HepG2 (cell line): ENCODE measurements at regions not wholly inside any gene's neighbourhood (a gene's known extent, or its start where the extent isn't known, plus 50 kb on each side); places are given as distances from the start of the nearest gene placed in this dataset.

ENCODE experiments used
- CTCF ChIP-seq: sonication (generic); formaldehyde crosslinking; IDR thresholded peaks from 2 replicates; pipeline ENCODE4 v1.5.0; 2020; ENCODE audit warnings: mild to moderate bottlenecking, missing genetic modification reagents, moderate library complexity
- DMAP1 ChIP-seq: IDR thresholded peaks from 2 replicates; pipeline ENCODE4 v1.6.1; 2016
- E2F1 ChIP-seq: sonication (generic); formaldehyde crosslinking; IDR thresholded peaks from 2 replicates; pipeline ENCODE4 v1.5.0; 2020; ENCODE audit warnings: missing genetic modification reagents
- POLR2AphosphoS5 ChIP-seq: IDR thresholded peaks from 2 replicates; pipeline ENCODE4 v1.6.1; 2012; ENCODE audit warnings: low read depth, low read length
- RFX5 ChIP-seq: IDR thresholded peaks from 2 replicates; pipeline ENCODE4 v1.6.1; 2011; ENCODE audit warnings: low read depth, low read length, improper control_type of control experiment
- ZBTB25 ChIP-seq: IDR thresholded peaks from 2 replicates; pipeline ENCODE4 v1.6.1; 2018; ENCODE audit warnings: missing genetic modification reagents
- ZNF367 ChIP-seq: sonication (generic); formaldehyde crosslinking; IDR thresholded peaks from 2 replicates; pipeline ENCODE4 v1.4.0; 2020; ENCODE audit warnings: missing genetic modification reagents, borderline replicate concordance
- ZNF597 ChIP-seq: sonication (generic); formaldehyde crosslinking; IDR thresholded peaks from 2 replicates; pipeline ENCODE4 v1.5.0; 2020; ENCODE audit warnings: missing genetic modification reagents
- ZNF704 ChIP-seq: sonication (generic); formaldehyde crosslinking; IDR thresholded peaks from 2 replicates; pipeline ENCODE4 v1.8.1; 2023; ENCODE audit warnings: mild to moderate bottlenecking, inconsistent platforms, moderate library complexity, missing genetic modification reagents, borderline replicate concordance
- ZNF747 ChIP-seq: sonication (generic); formaldehyde crosslinking; IDR thresholded peaks from 2 replicates; pipeline ENCODE4 v1.8.1; 2023; ENCODE audit warnings: missing genetic modification reagents, mild to moderate bottlenecking, borderline replicate concordance
- ZNF768 ChIP-seq: sonication (generic); formaldehyde crosslinking; IDR thresholded peaks from 2 replicates; pipeline ENCODE4 v1.4.0; 2020; ENCODE audit warnings: missing genetic modification reagents
- ZNF773 ChIP-seq: sonication (generic); formaldehyde crosslinking; IDR thresholded peaks from 2 replicates; pipeline ENCODE4 v1.4.0; 2020; ENCODE audit warnings: missing genetic modification reagents, borderline replicate concordance

GRCh38 chr12:84634526-84634925 is 278.1 kb downstream of the SLC6A15 start:
- TF ChIP-seq CTCF, result no peak
- TF ChIP-seq DMAP1, result no peak
- no peak for TF ChIP-seq ZNF768
- no peak for TF ChIP-seq ZBTB25 (CRISPR knock-in tag)
- TF ChIP-seq ZNF367 (CRISPR knock-in tag), result no peak
- no peak for TF ChIP-seq POLR2AphosphoS5
- TF ChIP-seq ZNF773 (CRISPR knock-in tag), result no peak
- no peak for TF ChIP-seq E2F1 (CRISPR knock-in tag)
- TF ChIP-seq ZNF597, result no peak
- no peak for TF ChIP-seq RFX5
- no peak for TF ChIP-seq ZNF747
- TF ChIP-seq ZNF704 (CRISPR knock-in tag), result no peak
